NOMO-1 (cell line): ENCODE measurements at regions not wholly inside any gene's neighbourhood (a gene's known extent, or its start where the extent isn't known, plus 50 kb on each side); places are given as distances from the start of the nearest gene placed in this dataset.
A peak's percentile ranks its signal among the peaks of the same experiment; 100 is the strongest.

Experiments used
- DNase-seq, 2 experiments: peaks; one replicate each; lab custom pipeline; 2025; ENCODE audit not compliant: unreplicated experiment in 2 of 2; lab: John Stamatoyannopoulos, UW

GRCh38 chr7:84354866-84355265 lies 160.3 kb upstream of the SEMA3A start:
- DNase-seq = no peak

GRCh38 chr7:84354030-84354429 lies 159.4 kb upstream of the SEMA3A start:
- DNase-seq = no peak

- DNase-seq = no peak
Observed at GRCh38 chr7:84339306-84339705, 144.7 kb upstream of the SEMA3A start.

GRCh38 chr7:84337429-84337828 lies 142.8 kb upstream of the SEMA3A start:
- no peak for DNase-seq

- DNase-seq = peak in 1 of 2 experiments; percentile 82
Observed at GRCh38 chr7:84336766-84337165, 142.2 kb upstream of the SEMA3A start.

- DNase-seq = peak; percentile 93 to 99
Observed at GRCh38 chr7:84336303-84336702, 141.7 kb upstream of the SEMA3A start.

GRCh38 chr7:84331616-84332015 lies 137.0 kb upstream of the SEMA3A start:
- no peak for DNase-seq

- no peak for DNase-seq
Observed at GRCh38 chr7:84328571-84328970, 134.0 kb upstream of the SEMA3A start.

- no peak for DNase-seq
Observed at GRCh38 chr7:84324136-84324630, 129.6 kb upstream of the SEMA3A start.

- DNase-seq = no peak
Observed at GRCh38 chr7:84317536-84317935, 122.9 kb upstream of the SEMA3A start.

GRCh38 chr7:84314263-84314662 lies 119.7 kb upstream of the SEMA3A start:
- no peak for DNase-seq

GRCh38 chr7:84304407-84304806 lies 109.8 kb upstream of the SEMA3A start:
- no peak for DNase-seq

GRCh38 chr7:84302949-84303348 lies 108.4 kb upstream of the SEMA3A start:
- no peak for DNase-seq

GRCh38 chr7:84297616-84298015 lies 103.0 kb upstream of the SEMA3A start:
- DNase-seq = no peak

- no peak for DNase-seq
Observed at GRCh38 chr7:84294847-84295455, 100.4 kb upstream of the SEMA3A start.

- no peak for DNase-seq
Observed at GRCh38 chr7:84294391-84294790, 99.8 kb upstream of the SEMA3A start.

- DNase-seq = no peak
Observed at GRCh38 chr7:84291756-84292155, 97.2 kb upstream of the SEMA3A start.

GRCh38 chr7:84283798-84284197 lies 89.2 kb upstream of the SEMA3A start:
- no peak for DNase-seq

GRCh38 chr7:84281518-84281917 lies 86.9 kb upstream of the SEMA3A start:
- no peak for DNase-seq

GRCh38 chr7:84277628-84278224 lies 83.1 kb upstream of the SEMA3A start:
- DNase-seq = no peak

GRCh38 chr7:84274029-84274638 lies 79.5 kb upstream of the SEMA3A start:
- DNase-seq = no peak

- DNase-seq = peak; percentile 92 to 99
Observed at GRCh38 chr7:84271543-84271942, 77.0 kb upstream of the SEMA3A start.
